ENCODE measurements at regions not wholly inside any gene's neighbourhood (a gene's known extent, or its start where the extent isn't known, plus 50 kb on each side); places are given as distances from the start of the nearest gene placed in this dataset.

DNA sequence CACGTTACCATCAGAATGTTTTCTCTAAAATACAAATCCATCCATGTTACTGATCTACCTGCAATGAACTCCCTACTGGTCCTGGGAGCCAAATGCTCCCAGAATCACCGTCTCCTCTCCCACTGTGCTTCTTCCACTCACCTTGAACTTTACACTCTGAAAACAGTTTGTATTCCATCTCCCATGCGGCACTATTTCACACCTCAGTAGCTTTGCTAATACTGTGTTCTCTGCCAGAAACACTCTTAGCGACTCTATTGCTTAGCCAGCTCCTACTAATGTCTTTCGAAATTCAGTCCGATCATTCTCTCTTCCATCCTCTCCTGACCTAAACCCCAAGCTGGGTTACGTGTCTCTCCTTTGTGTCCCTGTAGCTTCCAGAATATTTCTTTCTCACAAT is 284.4 kb upstream of the DUSP10 start:
- TF ChIP-seq, protein P1, sequence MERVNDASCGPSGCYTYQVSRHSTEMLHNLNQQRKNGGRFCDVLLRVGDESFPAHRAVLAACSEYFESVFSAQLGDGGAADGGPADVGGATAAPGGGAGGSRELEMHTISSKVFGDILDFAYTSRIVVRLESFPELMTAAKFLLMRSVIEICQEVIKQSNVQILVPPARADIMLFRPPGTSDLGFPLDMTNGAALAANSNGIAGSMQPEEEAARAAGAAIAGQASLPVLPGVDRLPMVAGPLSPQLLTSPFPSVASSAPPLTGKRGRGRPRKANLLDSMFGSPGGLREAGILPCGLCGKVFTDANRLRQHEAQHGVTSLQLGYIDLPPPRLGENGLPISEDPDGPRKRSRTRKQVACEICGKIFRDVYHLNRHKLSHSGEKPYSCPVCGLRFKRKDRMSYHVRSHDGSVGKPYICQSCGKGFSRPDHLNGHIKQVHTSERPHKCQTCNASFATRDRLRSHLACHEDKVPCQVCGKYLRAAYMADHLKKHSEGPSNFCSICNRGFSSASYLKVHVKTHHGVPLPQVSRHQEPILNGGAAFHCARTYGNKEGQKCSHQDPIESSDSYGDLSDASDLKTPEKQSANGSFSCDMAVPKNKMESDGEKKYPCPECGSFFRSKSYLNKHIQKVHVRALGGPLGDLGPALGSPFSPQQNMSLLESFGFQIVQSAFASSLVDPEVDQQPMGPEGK (CRISPR knock-in tag; IDR thresholded peaks at IDR 0.05; ENCODE audit: borderline replicate concordance), result no peak
- TF ChIP-seq BACH2 (CRISPR knock-in tag; IDR thresholded peaks at IDR 0.05; ENCODE audit: borderline replicate concordance) (no peak), ARNTL (CRISPR knock-in tag; IDR thresholded peaks at IDR 0.05; ENCODE audit: borderline replicate concordance, low read depth) (no peak), ZFP3 (CRISPR knock-in tag; IDR thresholded peaks at IDR 0.05) (no peak), SNAI2 (CRISPR knock-in tag; IDR thresholded peaks at IDR 0.05) (no peak), CSDC2 (CRISPR knock-in tag; IDR thresholded peaks at IDR 0.05) (no peak)

Data from SK-N-SH treated with all-trans-retinoic acid at 6 μM for 48 hours (cell line).